CD14-positive monocyte (primary cell): ENCODE measurements at regions not wholly inside any gene's neighbourhood (a gene's known extent, or its start where the extent isn't known, plus 50 kb on each side); places are given as distances from the start of the nearest gene placed in this dataset.

Experiments used
- DNase-seq, 3 donors: peaks; one replicate each; pipeline ENCODE4 v3.0.0-alpha.2; 2011 to 2022
- H2AFZ ChIP-seq: 2 replicates; pipeline ENCODE4 v1.6.0; 2012; ENCODE audit warnings: mild to moderate bottlenecking, low read depth, low read length, inconsistent platforms; ENCODE audit not compliant: insufficient read depth, poor library complexity, severe bottlenecking
- H3K27ac ChIP-seq, 2 donors: 1 replicate in 1 of 2; 2 replicates in 1 of 2; pipeline ENCODE4 v1.5.1; 2012 to 2013; ENCODE audit warnings: low read length in 2 of 2, control low read depth in 1 of 2, inconsistent platforms in 1 of 2, low read depth in 1 of 2, mild to moderate bottlenecking in 1 of 2
- H3K27me3 ChIP-seq, 2 donors: one replicate each; pipeline versions ENCODE4 v1.6.0 to v1.6.1; 2011 to 2013; ENCODE audit warnings: low read length in 2 of 2; ENCODE audit not compliant: control insufficient read depth in 2 of 2, insufficient read depth in 2 of 2
- H3K36me3 ChIP-seq, 2 donors: replicated peaks in 1 of 2; 1 replicate in 1 of 2; 2 replicates in 1 of 2; pipeline versions ENCODE4 v1.5.1 to v1.6.1; 2012 to 2013; ENCODE audit warnings: low read length in 2 of 2, control low read depth in 1 of 2, inconsistent platforms in 1 of 2, mild to moderate bottlenecking in 1 of 2; ENCODE audit not compliant: insufficient read depth in 2 of 2, control insufficient read depth in 1 of 2
- H3K4me1 ChIP-seq, 2 donors: 1 replicate in 1 of 2; 2 replicates in 1 of 2; pipeline versions ENCODE4 v1.5.1 to v1.6.1; 2012 to 2013; ENCODE audit warnings: low read length in 2 of 2, control low read depth in 1 of 2, inconsistent platforms in 1 of 2, mild to moderate bottlenecking in 1 of 2, moderate library complexity in 1 of 2; ENCODE audit not compliant: insufficient read depth in 2 of 2, control insufficient read depth in 1 of 2
- H3K4me2 ChIP-seq: replicated peaks from 2 replicates; pipeline ENCODE3; 2012; ENCODE audit warnings: low read length, moderate library complexity, mild to moderate bottlenecking; ENCODE audit not compliant: poor library complexity, severe bottlenecking; ENCODE audit errors: extremely low read depth
- H3K4me3 ChIP-seq, 3 experiments: fragments of 200-600 bp in 1 of 3; sonication (generic) in 1 of 3; replicated peaks in 1 of 3; 1 replicate in 2 of 3; 2 replicates in 1 of 3; pipeline ENCODE4 v1.5.1; 2011 to 2013; ENCODE audit warnings: low read length in 3 of 3, mild to moderate bottlenecking in 3 of 3, control low read depth in 2 of 3, low read depth in 2 of 3, inconsistent platforms in 1 of 3, moderate library complexity in 1 of 3
- H3K79me2 ChIP-seq: 2 replicates; pipeline ENCODE4 v1.6.0; 2012; ENCODE audit warnings: mild to moderate bottlenecking, control low read depth, inconsistent platforms, low read length, moderate library complexity; ENCODE audit not compliant: insufficient read depth
- H3K9ac ChIP-seq: 2 replicates; pipeline ENCODE4 v1.6.0; 2017; ENCODE audit warnings: low read length, mild to moderate bottlenecking; ENCODE audit not compliant: insufficient read depth, poor library complexity, severe bottlenecking
- H3K9me3 ChIP-seq, 2 donors: replicated peaks in 1 of 2; 1 replicate in 1 of 2; 2 replicates in 1 of 2; pipeline versions ENCODE4 v1.5.1 to v1.6.1; 2012 to 2013; ENCODE audit warnings: low read length in 2 of 2, control low read depth in 1 of 2; ENCODE audit not compliant: control insufficient read depth in 1 of 2, insufficient read depth in 1 of 2
- H4K20me1 ChIP-seq: 2 replicates; pipeline ENCODE4 v1.6.0; 2012; ENCODE audit warnings: mild to moderate bottlenecking, low read length, control low read depth, moderate library complexity; ENCODE audit not compliant: insufficient read depth
- H3K27ac Mint-ChIP-seq, 7 donors: one replicate each; pipeline ENCODE4 v1.8.0; 2020; ENCODE audit warnings: mild to moderate bottlenecking in 7 of 7, mixed read lengths in 7 of 7, moderate library complexity in 6 of 7, inconsistent platforms in 2 of 7
- H3K27me3 Mint-ChIP-seq, 3 donors: one replicate each; pipeline ENCODE4 v1.8.0; 2021 to 2022; ENCODE audit warnings: low read depth in 3 of 3, mild to moderate bottlenecking in 3 of 3, mixed read lengths in 3 of 3, moderate library complexity in 3 of 3, inconsistent platforms in 1 of 3
- H3K36me3 Mint-ChIP-seq, 2 donors: one replicate each; pipeline ENCODE4 v1.8.0; 2020; ENCODE audit warnings: mixed read lengths in 2 of 2, inconsistent platforms in 1 of 2, mild to moderate bottlenecking in 1 of 2
- H3K4me1 Mint-ChIP-seq: one replicate; pipeline ENCODE4 v1.8.0; 2020; ENCODE audit warnings: mild to moderate bottlenecking, mixed read lengths
- H3K4me3 Mint-ChIP-seq, 2 donors: one replicate each; pipeline ENCODE4 v1.8.0; 2020; ENCODE audit warnings: mild to moderate bottlenecking in 2 of 2, mixed read lengths in 2 of 2, moderate library complexity in 1 of 2
- H3K9me3 Mint-ChIP-seq, 7 donors: one replicate each; pipeline ENCODE4 v1.8.0; 2020 to 2022; ENCODE audit warnings: mixed read lengths in 7 of 7, mild to moderate bottlenecking in 6 of 7, moderate library complexity in 6 of 7, inconsistent platforms in 2 of 7
- CTCF ChIP-seq: fragments of 200-600 bp; IDR thresholded peaks from one replicate; pipeline ENCODE4 v1.8.0; 2022; ENCODE audit warnings: antibody characterized with exemption, mild to moderate bottlenecking
- WGBS: methylation state at CpG from one replicate; pipeline ENCODE4 v1.1.5; 2013; ENCODE audit warnings: missing lambda C conversion rate; ENCODE audit not compliant: insufficient coverage; 5-methylcytosine and 5-hydroxymethylcytosine counted together
- intact Hi-C, 2 donors: fragments of 100-400 bp; cut with micrococcal nuclease; formaldehyde crosslinking; loops; one replicate each; pipeline versions ENCODE4 v1.15.0 to v1.15.1; 2023

- TF ChIP-seq CTCF = no peak
- intact Hi-C loops = no loop called here
- H3K4me2 ChIP-seq = no peak overlapping the region
- no peaks in the 10 kb centered on the region for H3K9me3 ChIP-seq
- no peak overlapping the region for H3K4me3 ChIP-seq
- no peak overlapping the region for H3K27ac ChIP-seq
- no peaks in the 10 kb centered on the region for H3K36me3 ChIP-seq
- Mint-ChIP-seq H3K27ac (no peak overlapping the region), H3K4me1 (no peaks in the 10 kb centered on the region), H3K9me3 (no peaks in the 10 kb centered on the region), H3K27me3 (peaks cover 0 to 2% (median 2%) of the 10 kb centered on the region in 3 donors), H3K4me3 (no peak overlapping the region), H3K36me3 (no peaks in the 10 kb centered on the region)
- H3K4me1 ChIP-seq = no peaks in the 10 kb centered on the region
- H4K20me1 ChIP-seq = no peaks in the 10 kb centered on the region
- H3K27me3 ChIP-seq = no peaks in the 10 kb centered on the region
- no peak overlapping the region for H3K9ac ChIP-seq
- WGBS = 76% methylated on average over 5 of the region's 8 CpGs
- no peaks in the 10 kb centered on the region for H3K79me2 ChIP-seq
- no peak overlapping the region for H2AFZ ChIP-seq
- no peak for DNase-seq
Measured at GRCh38 chr2:16123421-16123820, 183.1 kb downstream of the MYCN start.

- 100% methylated on average over 3 of the region's 4 CpGs for WGBS
- Histone ChIP-seq H3K27ac (no peak overlapping the region), H3K4me2 (no peak overlapping the region), H2AFZ (no peak overlapping the region), H3K4me1 (no peaks in the 10 kb centered on the region), H3K79me2 (no peaks in the 10 kb centered on the region), H4K20me1 (no peaks in the 10 kb centered on the region), H3K4me3 (no peak overlapping the region), H3K9me3 (no peaks in the 10 kb centered on the region), H3K27me3 (no peaks in the 10 kb centered on the region), H3K9ac (no peak overlapping the region), H3K36me3 (no peaks in the 10 kb centered on the region)
- H3K36me3 Mint-ChIP-seq = no peaks in the 10 kb centered on the region
- TF ChIP-seq CTCF = no peak
- no peaks in the 10 kb centered on the region for H3K4me1 Mint-ChIP-seq
- intact Hi-C loops = no loop called here
- H3K9me3 Mint-ChIP-seq = no peaks in the 10 kb centered on the region
- H3K27me3 Mint-ChIP-seq = peaks cover 0 to 2% (median 2%) of the 10 kb centered on the region in 3 donors
- H3K27ac Mint-ChIP-seq = no peak overlapping the region
- H3K4me3 Mint-ChIP-seq = no peak overlapping the region
- DNase-seq = no peak
Measured at GRCh38 chr2:16122556-16122955, 182.2 kb downstream of the MYCN start.
